ENCODE measurements at regions not wholly inside any gene's neighbourhood (a gene's known extent, or its start where the extent isn't known, plus 50 kb on each side); places are given as distances from the start of the nearest gene placed in this dataset.

- TF ChIP-seq, protein P1, sequence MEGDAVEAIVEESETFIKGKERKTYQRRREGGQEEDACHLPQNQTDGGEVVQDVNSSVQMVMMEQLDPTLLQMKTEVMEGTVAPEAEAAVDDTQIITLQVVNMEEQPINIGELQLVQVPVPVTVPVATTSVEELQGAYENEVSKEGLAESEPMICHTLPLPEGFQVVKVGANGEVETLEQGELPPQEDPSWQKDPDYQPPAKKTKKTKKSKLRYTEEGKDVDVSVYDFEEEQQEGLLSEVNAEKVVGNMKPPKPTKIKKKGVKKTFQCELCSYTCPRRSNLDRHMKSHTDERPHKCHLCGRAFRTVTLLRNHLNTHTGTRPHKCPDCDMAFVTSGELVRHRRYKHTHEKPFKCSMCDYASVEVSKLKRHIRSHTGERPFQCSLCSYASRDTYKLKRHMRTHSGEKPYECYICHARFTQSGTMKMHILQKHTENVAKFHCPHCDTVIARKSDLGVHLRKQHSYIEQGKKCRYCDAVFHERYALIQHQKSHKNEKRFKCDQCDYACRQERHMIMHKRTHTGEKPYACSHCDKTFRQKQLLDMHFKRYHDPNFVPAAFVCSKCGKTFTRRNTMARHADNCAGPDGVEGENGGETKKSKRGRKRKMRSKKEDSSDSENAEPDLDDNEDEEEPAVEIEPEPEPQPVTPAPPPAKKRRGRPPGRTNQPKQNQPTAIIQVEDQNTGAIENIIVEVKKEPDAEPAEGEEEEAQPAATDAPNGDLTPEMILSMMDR (conservative IDR thresholded peaks at IDR 0.05; ENCODE audit: low read length): no peak
- no peak overlapping the region for H3K4me3 ChIP-seq (ENCODE audit: low read length)
- DNase-seq (ENCODE audit: low read depth): no peak
These were observed 173.8 kb downstream of the TMEM26 start for GRCh38 chr10:61279400-61279799.

- DNase-seq (ENCODE audit: low read depth): no peak
- no peak overlapping the region for H3K4me3 ChIP-seq (ENCODE audit: low read length)
- TF ChIP-seq, protein P1 (conservative IDR thresholded peaks at IDR 0.05; ENCODE audit: low read length): no peak
These were observed 174.6 kb downstream of the TMEM26 start for GRCh38 chr10:61278556-61278955.

DNA sequence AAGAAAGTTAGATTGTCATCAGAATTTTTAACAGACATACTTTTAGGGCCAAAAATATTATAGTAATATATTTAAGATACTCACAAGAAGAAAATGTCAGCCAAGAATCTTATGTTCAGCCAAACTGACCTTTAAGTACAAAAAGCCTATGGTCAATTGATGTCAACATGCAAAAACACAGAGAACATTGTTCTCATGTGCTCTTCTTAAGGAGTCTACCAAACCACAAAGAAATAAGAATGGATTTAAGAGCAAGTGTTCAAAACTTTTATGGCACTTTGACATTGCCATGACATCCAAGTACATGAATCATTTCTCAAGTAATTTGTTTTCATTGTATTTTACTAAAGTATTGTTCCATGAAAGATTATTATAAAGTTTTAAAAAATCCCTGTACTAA is 180.4 kb downstream of the TMEM26 start:
- TF ChIP-seq, protein P1 (conservative IDR thresholded peaks at IDR 0.05; ENCODE audit: low read length): no peak
- H3K4me3 ChIP-seq (ENCODE audit: low read length): no peak overlapping the region
- no peak for DNase-seq (ENCODE audit: low read depth)

DNA sequence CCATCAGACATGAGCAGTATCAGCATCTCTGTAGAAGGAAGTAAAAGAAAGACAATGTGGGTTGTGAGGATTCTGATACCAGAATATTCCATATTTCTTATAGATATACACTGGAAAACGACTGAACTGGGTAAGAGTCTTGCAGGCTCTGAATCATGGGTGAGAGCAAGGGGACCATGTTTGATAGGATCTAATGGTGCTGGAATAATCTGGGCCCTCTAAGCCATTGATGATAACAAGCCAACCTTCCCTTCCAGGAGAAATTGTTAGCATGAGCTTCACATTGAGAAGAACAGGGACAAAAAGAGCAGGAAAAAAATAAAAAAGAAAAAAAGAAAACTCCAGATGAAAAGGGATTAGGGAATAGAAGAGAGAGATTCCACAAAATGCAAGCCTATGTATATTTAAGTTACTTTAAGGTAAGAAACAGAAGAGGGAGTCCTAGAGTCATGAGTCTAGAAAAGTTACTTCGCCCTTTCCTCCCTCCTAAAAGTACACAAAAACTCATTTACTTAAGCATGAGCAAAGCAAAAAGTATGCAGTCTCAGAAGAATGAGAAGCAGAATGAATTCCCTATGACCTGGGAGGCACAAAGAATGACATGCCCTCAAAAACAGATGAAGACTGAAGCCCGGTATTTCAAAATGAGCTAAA is 181.9 kb downstream of the TMEM26 start:
- peak; percentile 84 for DNase-seq (ENCODE audit: low read depth)
- no peak overlapping the region for H3K4me3 ChIP-seq (ENCODE audit: low read length)
- TF ChIP-seq, protein P1 (conservative IDR thresholded peaks at IDR 0.05; ENCODE audit: low read length): peak; percentile 57

DNA sequence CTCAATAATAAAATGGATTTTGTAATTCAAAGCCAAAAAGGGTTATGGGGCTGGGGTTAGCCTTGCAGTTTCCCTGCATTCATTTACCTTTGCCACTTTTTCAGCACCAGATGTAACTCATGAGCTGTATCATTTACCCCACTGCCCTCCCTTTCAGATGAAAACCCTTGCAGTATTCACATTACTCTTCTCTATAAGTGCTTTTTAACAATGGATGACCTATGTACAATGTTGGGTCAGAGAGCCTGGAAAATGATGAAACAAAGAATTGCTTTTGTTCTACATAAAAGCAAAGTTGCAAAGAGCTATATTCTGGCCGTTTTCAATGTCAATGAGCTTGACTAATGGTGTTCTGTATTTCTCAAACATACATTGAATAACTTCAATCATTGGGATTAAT is 189.7 kb downstream of the TMEM26 start:
- TF ChIP-seq, protein P1 (conservative IDR thresholded peaks at IDR 0.05; ENCODE audit: low read length): no peak
- H3K4me3 ChIP-seq (ENCODE audit: low read length): no peak overlapping the region
- no peak for DNase-seq (ENCODE audit: low read depth)

DNA sequence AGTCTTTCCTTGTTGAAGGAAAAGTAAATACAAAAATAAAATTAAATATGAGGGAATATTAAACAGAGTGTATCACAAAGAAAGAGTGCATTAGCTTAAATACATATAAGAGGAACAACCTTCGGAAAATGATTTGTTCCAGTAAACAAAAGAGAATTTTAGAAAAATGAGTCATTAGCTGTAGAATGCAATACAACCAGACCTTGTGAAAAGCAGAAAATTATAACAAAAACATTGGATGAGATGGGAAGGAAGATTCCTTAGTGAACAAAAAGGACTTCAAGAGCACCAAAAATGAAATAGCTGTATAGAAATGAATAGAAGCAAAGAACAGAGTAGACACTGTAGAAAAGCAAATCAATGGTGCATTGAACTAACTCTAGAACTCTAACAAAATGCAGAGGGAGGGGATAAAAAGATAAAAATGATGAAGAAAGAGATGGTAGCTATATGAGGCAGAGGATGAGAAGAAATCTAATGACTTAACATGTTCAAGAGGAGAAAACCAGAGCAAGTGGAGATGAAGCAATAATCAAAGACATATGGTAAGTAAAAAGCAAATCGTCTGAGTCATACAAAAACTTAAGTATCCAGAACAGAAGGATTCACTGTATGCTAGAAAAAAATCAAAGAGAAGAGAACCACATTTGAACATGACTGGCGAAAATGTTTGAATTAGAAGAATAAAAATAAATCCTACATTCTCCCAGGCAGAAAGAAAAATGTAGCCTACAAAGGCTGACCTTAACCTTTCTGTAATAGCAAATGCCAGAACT is 190.5 kb downstream of the TMEM26 start:
- peak; percentile 85 for DNase-seq (ENCODE audit: low read depth)
- TF ChIP-seq, protein P1 (conservative IDR thresholded peaks at IDR 0.05; ENCODE audit: low read length): no peak
- no peak overlapping the region for H3K4me3 ChIP-seq (ENCODE audit: low read length)

Measured in AG10803 (cell line).